H1 (cell line): ENCODE measurements at regions not wholly inside any gene's neighbourhood (a gene's known extent, or its start where the extent isn't known, plus 50 kb on each side); places are given as distances from the start of the nearest gene placed in this dataset.

Experiments used
- CTCF ChIA-PET: fragments of 300-600 bp; sonication (Branson Sonifier 250); formaldehyde crosslinking; loops from one replicate; lab custom pipeline; 2021; ENCODE audit not compliant: partially characterized antibody; lab: Charles Lee
- POLR2A ChIA-PET: fragments of 300-600 bp; sonication (Branson Sonifier 250); formaldehyde crosslinking; loops from one replicate; lab custom pipeline; 2021; ENCODE audit warnings: inconsistent platforms; ENCODE audit not compliant: partially characterized antibody; lab: Charles Lee
- DNase-seq, 2 experiments: peaks; one replicate each; pipeline versions ENCODE4 v3.0.0 to v3.0.0-alpha.2; 2010 to 2022; ENCODE audit warnings: low spot score in 2 of 2, low read depth in 1 of 2, mixed read lengths in 1 of 2
- FAIRE-seq: peaks from 2 replicates; lab custom pipeline; 2011; peaks lifted over from hg19 to GRCh38; lab: Jason Lieb, UNC
- H2AFZ ChIP-seq: 2 replicates; pipeline ENCODE4 v1.8.1; 2012; ENCODE audit warnings: low read length, inconsistent platforms
- H2AK5ac ChIP-seq: 2 replicates; pipeline ENCODE4 v1.6.1; 2013; ENCODE audit warnings: low read depth, low read length
- H2BK120ac ChIP-seq: replicated peaks from 2 replicates; pipeline ENCODE3; 2013; ENCODE audit warnings: low read depth, low read length, inconsistent platforms
- H2BK12ac ChIP-seq: 2 replicates; pipeline ENCODE4 v1.6.1; 2013; ENCODE audit warnings: low read depth, low read length
- H2BK15ac ChIP-seq: 2 replicates; pipeline ENCODE4 v1.6.1; 2013; ENCODE audit warnings: low read length
- H2BK20ac ChIP-seq: 2 replicates; pipeline ENCODE4 v1.6.1; 2013; ENCODE audit warnings: low read length
- H2BK5ac ChIP-seq: 2 replicates; pipeline ENCODE4 v1.6.1; 2013; ENCODE audit warnings: low read depth, low read length
- H3K14ac ChIP-seq: 2 replicates; pipeline ENCODE4 v1.6.1; 2013; ENCODE audit warnings: inconsistent platforms; ENCODE audit not compliant: insufficient read length
- H3K18ac ChIP-seq: 2 replicates; pipeline ENCODE4 v1.6.1; 2013; ENCODE audit warnings: low read length; ENCODE audit errors: extremely low read depth
- H3K23ac ChIP-seq: 2 replicates; pipeline ENCODE4 v1.6.1; 2013; ENCODE audit warnings: inconsistent platforms; ENCODE audit not compliant: insufficient read length
- H3K23me2 ChIP-seq: 2 replicates; pipeline ENCODE4 v1.6.1; 2013; ENCODE audit warnings: low read depth, low read length
- H3K27ac ChIP-seq: 2 replicates; pipeline ENCODE4 v1.6.1; 2011; ENCODE audit warnings: low read depth, low read length, inconsistent platforms
- H3K27me3 ChIP-seq, 4 experiments: replicated peaks in 1 of 4; 1 replicate in 1 of 4; 2 replicates in 3 of 4; pipeline versions ENCODE4 v1.6.1 to v1.8.1; 2011 to 2013; ENCODE audit warnings: low read length in 3 of 4, mild to moderate bottlenecking in 3 of 4, inconsistent platforms in 2 of 4, mixed read lengths in 2 of 4, moderate library complexity in 1 of 4; ENCODE audit not compliant: control insufficient read depth in 3 of 4, insufficient read depth in 3 of 4; ENCODE audit errors: extremely low read depth in 1 of 4
- H3K36me3 ChIP-seq, 4 experiments: 2 replicates each; pipeline versions ENCODE4 v1.6.1 to v1.8.1; 2011 to 2013; ENCODE audit warnings: mild to moderate bottlenecking in 4 of 4, low read length in 3 of 4, moderate library complexity in 2 of 4, control low read depth in 1 of 4, inconsistent platforms in 1 of 4; ENCODE audit not compliant: insufficient read depth in 4 of 4, control insufficient read depth in 2 of 4
- H3K4ac ChIP-seq: replicated peaks from 2 replicates; pipeline ENCODE3; 2013; ENCODE audit warnings: low read length, low read depth, mixed read lengths, inconsistent platforms; ENCODE audit not compliant: insufficient read length
- H3K4me1 ChIP-seq, 4 experiments: replicated peaks in 1 of 4; 1 replicate in 1 of 4; 2 replicates in 3 of 4; pipeline versions ENCODE4 v1.6.1 to v1.8.1; 2011 to 2013; ENCODE audit warnings: low read length in 3 of 4, inconsistent platforms in 2 of 4, mixed read lengths in 1 of 4; ENCODE audit not compliant: insufficient read depth in 4 of 4, control insufficient read depth in 3 of 4
- H3K4me2 ChIP-seq, 2 experiments: 2 replicates each; pipeline versions ENCODE4 v1.6.1 to v1.8.1; 2011 to 2013; ENCODE audit warnings: low read depth in 2 of 2, low read length in 2 of 2, control low read depth in 1 of 2, inconsistent platforms in 1 of 2, mild to moderate bottlenecking in 1 of 2; ENCODE audit not compliant: insufficient read depth in 1 of 2
- H3K4me3 ChIP-seq, 4 experiments: fragments of 200-600, 300-600 bp in 1 of 4; sonication (generic), shearing (Covaris generic), sonication (Bioruptor Twin) in 1 of 4; 2 replicates each; pipeline versions ENCODE4 v1.5.1 to v1.8.1; 2011 to 2016; ENCODE audit warnings: low read length in 4 of 4, low read depth in 3 of 4, control low read depth in 2 of 4, inconsistent platforms in 2 of 4, mild to moderate bottlenecking in 2 of 4, mixed read lengths in 1 of 4, moderate library complexity in 1 of 4; ENCODE audit not compliant: insufficient read depth in 2 of 4; ENCODE audit errors: extremely low read depth in 1 of 4
- H3K56ac ChIP-seq: replicated peaks from 2 replicates; pipeline ENCODE3; 2013; ENCODE audit warnings: low read depth, mild to moderate bottlenecking, mixed read lengths, low read length, inconsistent platforms; ENCODE audit not compliant: insufficient read length
- H3K79me1 ChIP-seq: 2 replicates; pipeline ENCODE4 v1.6.1; 2013; ENCODE audit warnings: low read depth, low read length, control low read depth
- H3K79me2 ChIP-seq, 2 experiments: 2 replicates each; pipeline versions ENCODE4 v1.6.1 to v1.8.1; 2012 to 2013; ENCODE audit warnings: low read length in 2 of 2, mild to moderate bottlenecking in 2 of 2, inconsistent platforms in 1 of 2; ENCODE audit not compliant: insufficient read depth in 2 of 2, control insufficient read depth in 1 of 2
- H3K9ac ChIP-seq, 4 experiments: replicated peaks in 1 of 4; 1 replicate in 1 of 4; 2 replicates in 3 of 4; pipeline versions ENCODE4 v1.6.1 to v1.8.1; 2011 to 2013; ENCODE audit warnings: low read depth in 3 of 4, low read length in 3 of 4, control low read depth in 2 of 4, mild to moderate bottlenecking in 2 of 4, moderate library complexity in 2 of 4, inconsistent platforms in 1 of 4; ENCODE audit errors: extremely low read depth in 1 of 4
- H3K9me3 ChIP-seq, 2 experiments: 2 replicates each; pipeline versions ENCODE4 v1.6.1 to v1.8.1; 2012 to 2013; ENCODE audit warnings: mild to moderate bottlenecking in 2 of 2, moderate library complexity in 2 of 2, control low read depth in 1 of 2, inconsistent platforms in 1 of 2, low read depth in 1 of 2, low read length in 1 of 2, mixed read lengths in 1 of 2; ENCODE audit not compliant: insufficient read depth in 2 of 2
- H4K20me1 ChIP-seq, 2 experiments: replicated peaks in 1 of 2; 2 replicates each; pipeline versions ENCODE3 to v1.8.1; 2011 to 2013; ENCODE audit warnings: inconsistent platforms in 2 of 2, low read length in 2 of 2, mild to moderate bottlenecking in 1 of 2; ENCODE audit not compliant: insufficient read depth in 2 of 2, control insufficient read depth in 1 of 2
- H4K5ac ChIP-seq: 2 replicates; pipeline ENCODE4 v1.6.1; 2013; ENCODE audit warnings: low read length, low read depth, mixed read lengths, inconsistent platforms; ENCODE audit not compliant: insufficient read length
- H4K8ac ChIP-seq: 2 replicates; pipeline ENCODE4 v1.8.0; 2013; ENCODE audit warnings: mild to moderate bottlenecking, moderate library complexity, low read length, inconsistent platforms; ENCODE audit not compliant: insufficient read depth; ENCODE audit errors: extremely low read depth
- H4K91ac ChIP-seq: replicated peaks from 2 replicates; pipeline ENCODE3; 2013; ENCODE audit warnings: low read length, mixed read lengths, inconsistent platforms; ENCODE audit not compliant: insufficient read length
- ASH2L ChIP-seq: fragments of 200-600, 300-600 bp; sonication (generic); IDR thresholded peaks from one replicate; pipeline ENCODE4 v1.7.1; 2017; ENCODE audit warnings: low read length
- ATF2 ChIP-seq: IDR thresholded peaks from 2 replicates; pipeline ENCODE4 v1.6.1; 2012; ENCODE audit warnings: low read length, inconsistent platforms
- CBX5 ChIP-seq: fragments of 300-800, 300-1000 bp; sonication (generic); IDR thresholded peaks from 2 replicates; pipeline ENCODE4 v1.7.1; 2016; ENCODE audit warnings: antibody characterized with exemption, low read length, low read depth
- CTCF ChIP-seq, 3 experiments: IDR thresholded peaks; 1 replicate in 2 of 3; 2 replicates in 1 of 3; pipeline versions ENCODE4 v1.5.1 to v1.6.1; 2011; ENCODE audit warnings: low read length in 3 of 3, mild to moderate bottlenecking in 3 of 3, inconsistent platforms in 2 of 3, low read depth in 1 of 3, moderate library complexity in 1 of 3; ENCODE audit not compliant: insufficient read depth in 1 of 3; ENCODE audit errors: control extremely low read depth in 1 of 3
- EGR1 ChIP-seq: IDR thresholded peaks from 2 replicates; pipeline ENCODE4 v1.6.1; 2011; ENCODE audit warnings: low read depth, low read length, borderline replicate concordance
- EP300 ChIP-seq, 2 experiments: IDR thresholded peaks; 1 replicate in 1 of 2; 2 replicates in 1 of 2; pipeline ENCODE4 v1.6.1; 2011 to 2012; ENCODE audit warnings: low read depth in 2 of 2, low read length in 2 of 2, mild to moderate bottlenecking in 2 of 2, borderline replicate concordance in 1 of 2, inconsistent platforms in 1 of 2, moderate library complexity in 1 of 2
- GTF2F1 ChIP-seq: IDR thresholded peaks from 2 replicates; pipeline ENCODE4 v1.6.1; 2012; ENCODE audit warnings: low read depth, low read length, improper control_type of control experiment, borderline replicate concordance
- HDAC2 ChIP-seq, 2 experiments: fragments of 300-600 bp in 1 of 2; sonication (generic) in 1 of 2; IDR thresholded peaks; 2 replicates each; pipeline ENCODE4 v1.6.1; 2011 to 2012; ENCODE audit warnings: low read depth in 2 of 2, low read length in 2 of 2, mild to moderate bottlenecking in 2 of 2, moderate library complexity in 2 of 2, borderline replicate concordance in 1 of 2, inconsistent platforms in 1 of 2
- SP4 ChIP-seq: IDR thresholded peaks from 2 replicates; pipeline ENCODE4 v1.6.1; 2012; ENCODE audit warnings: low read length, inconsistent platforms
- TEAD4 ChIP-seq: IDR thresholded peaks from 2 replicates; pipeline ENCODE4 v1.6.1; 2012; ENCODE audit warnings: low read depth, low read length, inconsistent platforms, mixed read lengths
- WGBS, 2 experiments: shearing (Covaris generic) in 1 of 2; methylation state at CpG; one replicate each; pipeline versions ENCODE4 v1.1.6 to v1.1.7; 2013 to 2015; ENCODE audit warnings: low lambda C conversion rate in 2 of 2, mixed read lengths in 2 of 2, inconsistent platforms in 1 of 2, low coverage in 1 of 2, missing lambda C conversion rate in 1 of 2; ENCODE audit not compliant: insufficient replicate concordance in 2 of 2, insufficient coverage in 1 of 2, insufficient read length in 1 of 2; ENCODE audit errors: extremely low coverage in 1 of 2, missing lambda C conversion rate in 1 of 2; 5-methylcytosine and 5-hydroxymethylcytosine counted together

GRCh38 chrX:20729416-20729815, 462.7 kb upstream of the RPS6KA3 start:
- Histone ChIP-seq H3K9me3 (no peaks in the 10 kb centered on the region), H3K18ac (no peak overlapping the region), H2AFZ (no peak overlapping the region), H2AK5ac (no peak overlapping the region), H3K23me2 (no peaks in the 10 kb centered on the region), H4K20me1 (no peaks in the 10 kb centered on the region), H3K4me3 (no peak overlapping the region), H4K91ac (no peak overlapping the region), H2BK20ac (no peak overlapping the region), H3K56ac (no peak overlapping the region), H3K27me3 (no peaks in the 10 kb centered on the region), H3K79me2 (no peaks in the 10 kb centered on the region), H3K27ac (no peak overlapping the region), H3K9ac (no peak overlapping the region), H3K23ac (no peak overlapping the region), H2BK5ac (no peak overlapping the region), H2BK12ac (no peak overlapping the region), H3K4ac (no peak overlapping the region), H3K14ac (no peak overlapping the region), H4K5ac (no peak overlapping the region), H2BK15ac (no peak overlapping the region), H4K8ac (no peak overlapping the region), H3K36me3 (no peaks in the 10 kb centered on the region), H3K4me1 (no peaks in the 10 kb centered on the region), H2BK120ac (no peak overlapping the region), H3K4me2 (no peak overlapping the region), H3K79me1 (no peaks in the 10 kb centered on the region)
- 89% methylated on average over 1 of the region's 1 CpG; no CpG with 5 or more reads in 1 of the 2 experiments for WGBS, 2 experiments
- no peak for DNase-seq
- POLR2A ChIA-PET, result no interaction called here
- no peak for FAIRE-seq
- CTCF ChIA-PET, result interaction anchor here (0.6 to 1.2 kb wide), 3 partner anchors 10 to 200 kb away, joined by 3 read pairs; no protein-coding TSS in a partner anchor
- TF ChIP-seq TEAD4 (no peak), EP300 (IDR thresholded peaks at IDR 0.05; ENCODE audit: borderline replicate concordance in 1 of 2, low read depth in 2 of 2, low read length in 2 of 2) (no peak), ATF2 (no peak), HDAC2 (IDR thresholded peaks at IDR 0.05; ENCODE audit: borderline replicate concordance in 1 of 2, low read depth in 2 of 2, low read length in 2 of 2) (no peak), CTCF (IDR thresholded peaks at IDR 0.05; ENCODE audit: control extremely low read depth in 1 of 3, insufficient read depth in 1 of 3, low read depth in 1 of 3, low read length in 3 of 3) (no peak), CBX5 (no peak), ASH2L (no peak), SP4 (no peak), GTF2F1 (no peak), EGR1 (no peak)
